Neural cell (in vitro differentiated cells): ENCODE measurements at regions not wholly inside any gene's neighbourhood (a gene's known extent, or its start where the extent isn't known, plus 50 kb on each side); places are given as distances from the start of the nearest gene placed in this dataset.

Experiments used
- H2AFZ ChIP-seq: fragments of 200-600, 300-800 bp; sonication (generic), shearing (Covaris generic); 2 replicates; pipeline ENCODE4 v1.6.0; 2014; ENCODE audit warnings: low read depth, mild to moderate bottlenecking, antibody characterized with exemption, low read length, moderate library complexity
- H3F3A ChIP-seq: fragments of 200-600 bp; shearing (Covaris generic); 2 replicates; pipeline ENCODE4 v1.6.1; 2016; ENCODE audit warnings: mild to moderate bottlenecking, moderate library complexity, mixed read lengths, antibody characterized with exemption, low read length; ENCODE audit not compliant: insufficient read depth, poor library complexity, severe bottlenecking
- H3K27ac ChIP-seq: fragments of 200-600, 300-800 bp; sonication (generic), shearing (Covaris generic); 2 replicates; pipeline ENCODE4 v1.5.1; 2014; ENCODE audit warnings: mild to moderate bottlenecking, low read length, moderate library complexity
- H3K27me3 ChIP-seq: fragments of 300-800, 200-600 bp; sonication (generic), shearing (Covaris generic); 2 replicates; pipeline ENCODE4 v1.6.0; 2014; ENCODE audit warnings: mild to moderate bottlenecking, low read depth, low read length, moderate library complexity; ENCODE audit not compliant: insufficient read depth
- H3K36me3 ChIP-seq: fragments of 300-800, 200-600 bp; sonication (generic), shearing (Covaris generic); 2 replicates; pipeline ENCODE4 v1.5.1; 2014; ENCODE audit warnings: mild to moderate bottlenecking, antibody characterized with exemption, low read length, moderate library complexity; ENCODE audit not compliant: insufficient read depth
- H3K4me2 ChIP-seq: fragments of 300-800, 200-600 bp; sonication (generic), shearing (Covaris generic); 2 replicates; pipeline ENCODE4 v1.6.0; 2014; ENCODE audit warnings: mild to moderate bottlenecking, low read length
- H3K4me3 ChIP-seq: fragments of 300-800, 200-600 bp; sonication (generic), shearing (Covaris generic); 2 replicates; pipeline ENCODE4 v1.5.1; 2014; ENCODE audit warnings: mild to moderate bottlenecking, low read length, moderate library complexity
- H3K79me2 ChIP-seq: fragments of 200-600 bp; shearing (Covaris generic); replicated peaks from 2 replicates; pipeline ENCODE4 v1.6.0; 2014; ENCODE audit warnings: mild to moderate bottlenecking, low read length, moderate library complexity; ENCODE audit not compliant: insufficient read depth
- H3K9ac ChIP-seq: fragments of 300-800, 200-600 bp; sonication (generic), shearing (Covaris generic); 2 replicates; pipeline ENCODE4 v1.6.1; 2016; ENCODE audit warnings: mild to moderate bottlenecking, low read length, mixed read lengths
- H3K9me2 ChIP-seq: fragments of 200-600 bp; shearing (Covaris generic); 2 replicates; pipeline ENCODE4 v1.6.1; 2016; ENCODE audit warnings: mild to moderate bottlenecking, low read length, mixed read lengths; ENCODE audit not compliant: insufficient read depth
- H3K9me3 ChIP-seq: fragments of 200-600, 300-800 bp; sonication (generic), shearing (Covaris generic); 2 replicates; pipeline ENCODE4 v1.6.1; 2016; ENCODE audit warnings: mild to moderate bottlenecking, mixed run types, low read length, moderate library complexity, mixed read lengths
- H4K20me1 ChIP-seq: fragments of 200-600 bp; shearing (Covaris generic); 2 replicates; pipeline ENCODE4 v1.6.1; 2016; ENCODE audit warnings: mild to moderate bottlenecking, mixed run types; ENCODE audit not compliant: insufficient read depth
- EP300 ChIP-seq: fragments of 450-650 bp; conservative IDR thresholded peaks from 2 replicates; pipeline ENCODE4 v1.6.1; 2014; ENCODE audit warnings: antibody characterized with exemption, mild to moderate bottlenecking, moderate library complexity; ENCODE audit not compliant: poor library complexity, severe bottlenecking
- EZH2 ChIP-seq: fragments of 200-600, 300-800 bp; shearing (Covaris generic), sonication (generic); IDR thresholded peaks from 2 replicates; pipeline ENCODE4 v1.6.1; 2014; ENCODE audit warnings: antibody characterized with exemption, low read length, borderline replicate concordance, mild to moderate bottlenecking; ENCODE audit not compliant: insufficient read depth, poor library complexity, severe bottlenecking
- MXI1 ChIP-seq: fragments of 450-650 bp; conservative IDR thresholded peaks from 2 replicates; pipeline ENCODE4 v1.6.1; 2014; ENCODE audit warnings: antibody characterized with exemption, mild to moderate bottlenecking; ENCODE audit not compliant: poor library complexity, severe bottlenecking
- POLR2AphosphoS5 ChIP-seq: IDR thresholded peaks from 2 replicates; pipeline ENCODE4 v1.6.1; 2012
- RAD21 ChIP-seq: fragments of 450-650 bp; conservative IDR thresholded peaks from 2 replicates; pipeline ENCODE4 v1.6.1; 2014; ENCODE audit warnings: antibody characterized with exemption, mild to moderate bottlenecking, moderate library complexity
- SMC3 ChIP-seq: fragments of 450-650 bp; conservative IDR thresholded peaks from 2 replicates; pipeline ENCODE4 v1.6.1; 2014; ENCODE audit warnings: antibody characterized with exemption, mild to moderate bottlenecking, moderate library complexity; ENCODE audit not compliant: poor library complexity
- TAF1 ChIP-seq: IDR thresholded peaks from 2 replicates; pipeline ENCODE4 v1.6.1; 2012; ENCODE audit warnings: low read depth
- TF ChIP-seq, protein P1 (sequence below): IDR thresholded peaks from 2 replicates; pipeline ENCODE4 v1.6.1; 2012; ENCODE audit warnings: borderline replicate concordance
- TF ChIP-seq, protein P2 (sequence below): fragments of 450-650 bp; IDR thresholded peaks from 2 replicates; pipeline ENCODE4 v1.5.1; 2014; ENCODE audit warnings: antibody characterized with exemption, mild to moderate bottlenecking, moderate library complexity; ENCODE audit not compliant: poor library complexity, severe bottlenecking

DNA sequence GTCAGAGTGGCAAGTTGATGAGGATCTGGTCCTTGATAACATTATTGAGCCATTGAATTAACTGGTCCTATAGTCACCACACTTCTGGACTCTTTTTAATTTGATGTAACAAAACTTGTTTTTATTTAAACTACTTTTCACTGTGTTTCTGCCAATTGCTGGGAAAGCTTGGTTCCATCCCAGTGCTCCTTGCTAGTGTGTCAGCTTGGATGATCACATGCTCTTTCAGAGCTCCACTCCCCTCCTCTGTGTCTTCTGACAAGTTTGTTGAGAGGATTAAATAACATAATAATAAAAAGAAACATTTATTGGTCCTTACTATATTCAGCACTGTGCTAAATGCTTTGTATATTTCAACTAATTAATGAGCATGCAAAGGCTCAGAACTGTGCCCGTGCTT is 448.5 kb upstream of the B3GALT2 start:
- Histone ChIP-seq H3K9ac (no peak overlapping the region), H3F3A (no peaks in the 10 kb centered on the region), H3K79me2 (no peaks in the 10 kb centered on the region), H3K4me3 (no peak overlapping the region), H3K27me3 (no peaks in the 10 kb centered on the region), H3K9me3 (no peaks in the 10 kb centered on the region), H4K20me1 (no peaks in the 10 kb centered on the region), H2AFZ (no peak overlapping the region), H3K36me3 (no peaks in the 10 kb centered on the region), H3K9me2 (no peaks in the 10 kb centered on the region), H3K4me2 (no peak overlapping the region), H3K27ac (no peak overlapping the region)
- no peak for TF ChIP-seq MXI1
- TF ChIP-seq EZH2, result no peak
- no peak for TF ChIP-seq TAF1
- no peak for TF ChIP-seq EP300
- TF ChIP-seq POLR2AphosphoS5, result no peak
- no peak for TF ChIP-seq RAD21
- TF ChIP-seq, protein P1, sequence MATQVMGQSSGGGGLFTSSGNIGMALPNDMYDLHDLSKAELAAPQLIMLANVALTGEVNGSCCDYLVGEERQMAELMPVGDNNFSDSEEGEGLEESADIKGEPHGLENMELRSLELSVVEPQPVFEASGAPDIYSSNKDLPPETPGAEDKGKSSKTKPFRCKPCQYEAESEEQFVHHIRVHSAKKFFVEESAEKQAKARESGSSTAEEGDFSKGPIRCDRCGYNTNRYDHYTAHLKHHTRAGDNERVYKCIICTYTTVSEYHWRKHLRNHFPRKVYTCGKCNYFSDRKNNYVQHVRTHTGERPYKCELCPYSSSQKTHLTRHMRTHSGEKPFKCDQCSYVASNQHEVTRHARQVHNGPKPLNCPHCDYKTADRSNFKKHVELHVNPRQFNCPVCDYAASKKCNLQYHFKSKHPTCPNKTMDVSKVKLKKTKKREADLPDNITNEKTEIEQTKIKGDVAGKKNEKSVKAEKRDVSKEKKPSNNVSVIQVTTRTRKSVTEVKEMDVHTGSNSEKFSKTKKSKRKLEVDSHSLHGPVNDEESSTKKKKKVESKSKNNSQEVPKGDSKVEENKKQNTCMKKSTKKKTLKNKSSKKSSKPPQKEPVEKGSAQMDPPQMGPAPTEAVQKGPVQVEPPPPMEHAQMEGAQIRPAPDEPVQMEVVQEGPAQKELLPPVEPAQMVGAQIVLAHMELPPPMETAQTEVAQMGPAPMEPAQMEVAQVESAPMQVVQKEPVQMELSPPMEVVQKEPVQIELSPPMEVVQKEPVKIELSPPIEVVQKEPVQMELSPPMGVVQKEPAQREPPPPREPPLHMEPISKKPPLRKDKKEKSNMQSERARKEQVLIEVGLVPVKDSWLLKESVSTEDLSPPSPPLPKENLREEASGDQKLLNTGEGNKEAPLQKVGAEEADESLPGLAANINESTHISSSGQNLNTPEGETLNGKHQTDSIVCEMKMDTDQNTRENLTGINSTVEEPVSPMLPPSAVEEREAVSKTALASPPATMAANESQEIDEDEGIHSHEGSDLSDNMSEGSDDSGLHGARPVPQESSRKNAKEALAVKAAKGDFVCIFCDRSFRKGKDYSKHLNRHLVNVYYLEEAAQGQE, result no peak
- TF ChIP-seq SMC3, result no peak
- TF ChIP-seq, protein P2, sequence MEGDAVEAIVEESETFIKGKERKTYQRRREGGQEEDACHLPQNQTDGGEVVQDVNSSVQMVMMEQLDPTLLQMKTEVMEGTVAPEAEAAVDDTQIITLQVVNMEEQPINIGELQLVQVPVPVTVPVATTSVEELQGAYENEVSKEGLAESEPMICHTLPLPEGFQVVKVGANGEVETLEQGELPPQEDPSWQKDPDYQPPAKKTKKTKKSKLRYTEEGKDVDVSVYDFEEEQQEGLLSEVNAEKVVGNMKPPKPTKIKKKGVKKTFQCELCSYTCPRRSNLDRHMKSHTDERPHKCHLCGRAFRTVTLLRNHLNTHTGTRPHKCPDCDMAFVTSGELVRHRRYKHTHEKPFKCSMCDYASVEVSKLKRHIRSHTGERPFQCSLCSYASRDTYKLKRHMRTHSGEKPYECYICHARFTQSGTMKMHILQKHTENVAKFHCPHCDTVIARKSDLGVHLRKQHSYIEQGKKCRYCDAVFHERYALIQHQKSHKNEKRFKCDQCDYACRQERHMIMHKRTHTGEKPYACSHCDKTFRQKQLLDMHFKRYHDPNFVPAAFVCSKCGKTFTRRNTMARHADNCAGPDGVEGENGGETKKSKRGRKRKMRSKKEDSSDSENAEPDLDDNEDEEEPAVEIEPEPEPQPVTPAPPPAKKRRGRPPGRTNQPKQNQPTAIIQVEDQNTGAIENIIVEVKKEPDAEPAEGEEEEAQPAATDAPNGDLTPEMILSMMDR, result no peak

DNA sequence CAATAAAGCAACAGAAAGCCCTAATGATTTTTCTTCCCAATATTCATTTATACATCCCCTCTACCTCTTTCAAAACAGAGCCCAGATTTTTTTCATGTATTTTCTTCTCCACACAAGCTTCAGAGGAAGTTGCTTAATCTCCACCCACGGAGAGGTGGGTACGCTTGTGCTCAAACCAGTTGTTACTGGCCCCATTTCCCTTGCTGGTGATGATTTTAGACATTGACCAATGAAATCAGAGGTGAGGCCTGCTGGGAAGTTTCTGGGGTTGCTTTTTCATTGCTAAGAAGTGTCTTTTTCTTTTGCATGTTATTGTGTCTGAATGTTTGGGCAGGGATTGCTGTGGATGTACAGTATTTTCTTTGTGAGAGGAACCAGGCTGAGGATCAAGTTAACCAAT is 448.1 kb upstream of the B3GALT2 start:
- Histone ChIP-seq H3K9me3 (no peaks in the 10 kb centered on the region), H3K4me2 (no peak overlapping the region), H3K27me3 (no peaks in the 10 kb centered on the region), H4K20me1 (no peaks in the 10 kb centered on the region), H3K27ac (no peak overlapping the region), H3F3A (no peaks in the 10 kb centered on the region), H3K79me2 (no peaks in the 10 kb centered on the region), H3K36me3 (no peaks in the 10 kb centered on the region), H3K4me3 (no peak overlapping the region), H3K9ac (no peak overlapping the region), H2AFZ (no peak overlapping the region), H3K9me2 (no peaks in the 10 kb centered on the region)
- TF ChIP-seq MXI1 (no peak), EZH2 (no peak), POLR2AphosphoS5 (no peak), SMC3 (no peak)
- TF ChIP-seq, protein P1, result no peak
- TF ChIP-seq, protein P2, result no peak
